ENCODE measurements at regions not wholly inside any gene's neighbourhood (a gene's known extent, or its start where the extent isn't known, plus 50 kb on each side); places are given as distances from the start of the nearest gene placed in this dataset.
"Not testable (repeated sequence)": the region's sequence is repeated elsewhere in the genome, so short reads cannot be mapped to it uniquely, and the experiment has no call there.

GRCh38 chr6:90887764-90888163 lies 300.9 kb upstream of the MAP3K7 start:
- no peak for DNase-seq (ENCODE audit: low read depth, low spot score)

- DNase-seq (ENCODE audit: low read depth, low spot score): no peak
Observed at GRCh38 chr6:90885611-90886056, 298.8 kb upstream of the MAP3K7 start.

GRCh38 chr6:90885137-90885536 lies 298.3 kb upstream of the MAP3K7 start:
- DNase-seq (ENCODE audit: low read depth, low spot score): not testable (repeated sequence)

- DNase-seq (ENCODE audit: low read depth, low spot score): no peak
Observed at GRCh38 chr6:90877616-90878015, 290.7 kb upstream of the MAP3K7 start.

GRCh38 chr6:90874931-90875330 lies 288.1 kb upstream of the MAP3K7 start:
- no peak for DNase-seq (ENCODE audit: low read depth, low spot score)

GRCh38 chr6:90872981-90873380 lies 286.1 kb upstream of the MAP3K7 start:
- DNase-seq (ENCODE audit: low read depth, low spot score): no peak

GRCh38 chr6:90870561-90870960 lies 283.7 kb upstream of the MAP3K7 start:
- DNase-seq (ENCODE audit: low read depth, low spot score): no peak

- no peak for DNase-seq (ENCODE audit: low read depth, low spot score)
Observed at GRCh38 chr6:90868656-90869055, 281.8 kb upstream of the MAP3K7 start.

- DNase-seq (ENCODE audit: low read depth, low spot score): no peak
Observed at GRCh38 chr6:90868256-90868655, 281.4 kb upstream of the MAP3K7 start.

GRCh38 chr6:90865513-90865912 lies 278.6 kb upstream of the MAP3K7 start:
- DNase-seq (ENCODE audit: low read depth, low spot score): no peak

GRCh38 chr6:90863043-90863442 lies 276.2 kb upstream of the MAP3K7 start:
- DNase-seq (ENCODE audit: low read depth, low spot score): no peak

- DNase-seq (ENCODE audit: low read depth, low spot score): no peak
Observed at GRCh38 chr6:90860822-90861601, 274.1 kb upstream of the MAP3K7 start.

GRCh38 chr6:90859612-90860011 lies 272.7 kb upstream of the MAP3K7 start:
- no peak for DNase-seq (ENCODE audit: low read depth, low spot score)

GRCh38 chr6:90859056-90859455 lies 272.2 kb upstream of the MAP3K7 start:
- no peak for DNase-seq (ENCODE audit: low read depth, low spot score)

GRCh38 chr6:90849686-90850085 lies 262.8 kb upstream of the MAP3K7 start:
- DNase-seq (ENCODE audit: low read depth, low spot score): no peak

GRCh38 chr6:90846824-90847223 lies 260.0 kb upstream of the MAP3K7 start:
- DNase-seq (ENCODE audit: low read depth, low spot score): no peak

GRCh38 chr6:90835596-90836212 lies 248.8 kb upstream of the MAP3K7 start:
- DNase-seq (ENCODE audit: low read depth, low spot score): no peak

GRCh38 chr6:90829311-90829710 lies 242.4 kb upstream of the MAP3K7 start:
- no peak for DNase-seq (ENCODE audit: low read depth, low spot score)

GRCh38 chr6:90820436-90820835 lies 233.6 kb upstream of the MAP3K7 start:
- no peak for DNase-seq (ENCODE audit: low read depth, low spot score)

- DNase-seq (ENCODE audit: low read depth, low spot score): no peak
Observed at GRCh38 chr6:90819483-90819882, 232.6 kb upstream of the MAP3K7 start.

- no peak for DNase-seq (ENCODE audit: low read depth, low spot score)
Observed at GRCh38 chr6:90818163-90818562, 231.3 kb upstream of the MAP3K7 start.

GRCh38 chr6:90816764-90817163 lies 229.9 kb upstream of the MAP3K7 start:
- DNase-seq (ENCODE audit: low read depth, low spot score): no peak

GRCh38 chr6:90811596-90812226 lies 224.8 kb upstream of the MAP3K7 start:
- no peak for DNase-seq (ENCODE audit: low read depth, low spot score)
